ENCODE measurements at regions not wholly inside any gene's neighbourhood (a gene's known extent, or its start where the extent isn't known, plus 50 kb on each side); places are given as distances from the start of the nearest gene placed in this dataset.

- TF ChIP-seq CTCF (IDR thresholded peaks at IDR 0.05) (no peak), EZH2 (IDR thresholded peaks at IDR 0.05; ENCODE audit: borderline replicate concordance, insufficient read depth, low read depth, low read length, poor library complexity, severe bottlenecking) (no peak)
Measured at GRCh38 chr6:71408787-71409723, 120.4 kb downstream of the OGFRL1 start.
